ENCODE measurements at regions not wholly inside any gene's neighbourhood (a gene's known extent, or its start where the extent isn't known, plus 50 kb on each side); places are given as distances from the start of the nearest gene placed in this dataset.
A peak's percentile ranks its signal among the peaks of the same experiment; 100 is the strongest.
"Not testable (repeated sequence)": the region's sequence is repeated elsewhere in the genome, so short reads cannot be mapped to it uniquely, and the experiment has no call there.

DNA sequence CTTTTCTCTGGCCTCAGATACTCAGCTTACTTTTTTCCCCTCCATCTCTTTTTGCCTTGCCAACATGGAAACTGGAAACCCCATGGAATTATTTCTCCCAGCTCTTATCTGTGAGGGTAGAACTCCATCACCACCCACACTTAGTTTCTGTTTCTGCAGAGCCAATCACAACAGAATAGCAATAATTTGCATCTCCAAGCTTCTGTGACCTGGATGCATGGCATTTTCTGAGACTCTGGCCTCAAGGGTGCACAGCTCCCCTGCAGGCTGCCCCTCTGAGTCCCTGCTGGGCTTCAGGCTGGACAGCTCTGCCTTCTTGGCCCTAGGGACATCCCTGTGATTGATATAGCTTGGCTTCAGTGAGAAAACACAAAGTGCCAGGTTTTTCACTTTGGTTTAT, 316.5 kb upstream of the FZD8 start:
- DNase-seq, result not testable (repeated sequence)

DNA sequence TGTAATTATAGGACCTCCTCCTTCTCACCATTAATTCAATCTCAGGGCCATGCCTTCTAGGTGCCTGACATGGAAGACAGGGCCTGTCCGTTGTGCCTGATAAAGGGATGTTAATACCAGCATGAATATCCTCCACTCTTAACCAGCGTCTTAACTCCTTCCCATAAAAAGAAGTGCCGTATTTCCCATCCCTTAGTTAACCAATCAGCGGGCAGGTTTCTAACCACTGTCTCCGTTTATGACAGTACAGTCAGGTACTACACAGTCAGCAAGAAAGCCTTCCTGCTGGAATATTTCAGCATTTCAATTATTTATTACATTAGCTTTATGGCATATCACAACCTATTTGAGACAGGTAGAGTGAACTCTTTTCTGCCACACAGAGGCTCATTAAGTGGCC, 308.6 kb upstream of the FZD8 start:
- DNase-seq, result no peak

DNA sequence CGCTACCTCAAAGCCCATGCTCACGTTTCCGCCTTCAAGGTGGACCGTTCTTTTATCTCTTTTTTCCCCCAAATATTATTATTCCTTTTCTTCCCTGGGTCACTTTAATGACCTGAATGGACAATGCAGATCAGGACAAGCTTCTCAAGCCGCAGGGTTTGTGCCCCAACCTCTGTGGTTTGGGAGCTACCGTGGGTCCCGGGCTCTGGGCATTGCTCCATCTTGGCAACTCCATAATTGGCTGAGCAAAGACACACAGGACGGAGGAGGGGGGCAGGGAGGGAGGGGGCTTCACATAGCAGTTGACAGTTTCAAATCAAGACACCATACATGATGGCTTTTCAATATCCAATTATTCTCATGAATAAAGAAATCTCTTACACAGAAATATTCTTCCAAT, 308.1 kb upstream of the FZD8 start:
- no peak for DNase-seq

DNA sequence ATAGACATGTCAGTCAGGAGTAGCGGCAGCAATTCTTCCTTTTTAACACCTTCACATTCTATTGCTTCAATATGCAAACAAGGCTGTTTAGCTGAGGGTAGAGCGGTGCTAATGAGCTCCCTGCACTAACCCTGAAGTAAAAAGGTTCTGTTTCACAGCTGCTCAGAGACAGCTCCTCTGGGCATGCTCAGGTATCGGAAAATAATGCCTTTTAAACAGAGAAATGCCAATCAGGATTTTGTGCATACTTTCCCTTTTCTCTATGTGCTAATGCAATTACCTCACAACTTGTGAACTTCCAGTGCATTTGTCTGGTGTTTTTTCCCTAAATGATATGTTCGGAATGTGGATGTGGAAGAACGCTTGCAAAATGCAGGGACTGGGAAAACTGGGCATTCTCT, 307.7 kb upstream of the FZD8 start:
- DNase-seq, result no peak

DNA sequence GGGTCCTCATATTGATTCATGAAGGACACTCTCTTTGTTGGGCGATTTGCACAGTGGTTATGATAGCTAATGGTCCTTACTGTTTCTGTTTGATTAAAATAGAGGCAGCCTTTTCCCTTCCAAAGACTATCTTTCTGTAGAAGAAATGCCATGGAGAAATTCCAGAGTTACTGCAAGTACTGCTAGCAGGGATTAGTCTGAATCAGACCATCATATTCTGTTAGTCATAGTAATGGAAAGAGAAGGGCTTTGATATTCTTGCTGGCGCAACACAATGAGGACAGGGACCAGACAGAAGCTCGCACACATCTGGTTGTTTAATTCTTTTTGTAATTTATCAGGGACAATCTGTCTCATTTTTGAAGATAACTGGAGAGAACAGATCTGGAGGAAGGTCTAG, 304.5 kb upstream of the FZD8 start:
- no peak for DNase-seq

DNA sequence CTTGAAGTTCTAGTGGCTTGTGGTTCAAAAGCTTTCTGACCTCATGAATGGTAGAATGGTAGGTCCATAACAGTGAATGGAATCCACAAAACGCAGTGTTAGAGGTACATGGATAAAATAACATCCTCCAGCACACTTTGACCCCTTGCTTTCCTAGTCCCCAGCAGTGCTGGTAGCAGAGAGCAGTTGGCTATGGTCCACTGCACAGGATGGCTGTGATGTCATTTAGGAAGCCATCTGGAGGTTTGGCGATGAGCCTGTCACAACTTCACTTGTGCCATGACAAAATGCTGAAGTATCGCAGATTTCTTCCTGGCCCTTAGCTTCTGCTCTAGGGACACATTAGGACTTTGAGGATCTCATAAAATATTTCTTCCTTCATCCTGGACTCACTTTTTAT, 300.0 kb upstream of the FZD8 start:
- no peak for DNase-seq

DNA sequence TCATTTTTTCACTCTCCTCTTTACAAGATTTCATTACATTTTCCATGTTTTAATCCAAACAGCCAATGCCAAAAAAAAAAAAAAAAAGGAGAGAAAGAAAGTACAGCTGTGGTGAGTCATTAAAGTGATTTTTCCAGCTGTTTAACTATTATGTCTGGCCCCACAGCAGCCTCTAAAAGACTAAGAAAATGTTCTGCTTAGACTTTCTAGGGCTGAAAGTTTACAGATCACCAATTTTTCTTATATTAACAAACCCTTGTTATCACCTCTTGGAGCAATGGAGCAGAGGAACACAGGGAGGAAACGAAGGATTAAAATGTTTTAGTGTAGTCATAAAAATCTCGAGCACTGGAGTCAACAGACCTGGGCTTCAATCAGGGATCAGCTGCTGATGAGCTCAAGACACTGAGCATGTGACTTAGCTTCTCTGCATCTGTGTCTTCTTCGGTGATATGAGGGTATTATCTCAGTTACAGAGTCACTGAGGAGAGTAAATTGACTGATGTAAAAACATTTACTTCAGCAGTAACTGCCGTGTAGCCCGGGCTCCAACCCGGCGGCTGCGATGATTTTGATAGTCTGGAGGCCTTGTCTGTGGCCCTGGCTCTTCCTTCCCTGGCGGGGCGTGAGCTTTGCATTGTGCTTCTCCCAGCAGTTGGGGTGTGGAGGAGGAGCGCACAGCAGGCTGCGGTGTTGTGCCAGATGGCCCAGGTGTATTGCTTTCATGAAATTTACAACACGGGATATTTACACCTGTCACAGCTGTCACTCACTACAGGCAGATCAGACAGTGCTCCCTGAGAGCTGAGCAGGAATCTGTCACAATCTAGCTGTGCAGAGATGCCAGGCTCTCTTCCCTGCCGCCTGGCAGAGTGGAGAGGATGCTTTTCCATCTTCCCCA, 298.3 kb upstream of the FZD8 start:
- peak; percentile 60 for DNase-seq

DNA sequence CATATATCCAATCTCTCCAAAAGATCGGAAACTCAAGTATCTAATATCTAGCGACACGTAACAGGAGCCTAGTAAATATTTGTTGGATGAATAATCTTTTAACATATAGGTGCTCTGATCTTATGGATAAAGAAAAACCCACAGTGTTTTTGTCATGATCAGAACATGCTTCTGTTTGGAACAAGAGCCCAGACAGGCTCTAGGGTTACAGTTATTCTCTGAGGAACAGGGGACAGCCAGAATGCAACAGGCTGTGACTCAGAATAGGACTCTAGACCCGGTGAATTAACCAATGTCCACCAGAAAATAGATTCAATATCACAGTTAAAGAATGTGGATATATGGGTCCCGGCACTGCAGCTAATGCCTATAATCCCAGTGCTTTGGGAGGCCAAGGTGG, 296.1 kb upstream of the FZD8 start:
- DNase-seq, result no peak

DNA sequence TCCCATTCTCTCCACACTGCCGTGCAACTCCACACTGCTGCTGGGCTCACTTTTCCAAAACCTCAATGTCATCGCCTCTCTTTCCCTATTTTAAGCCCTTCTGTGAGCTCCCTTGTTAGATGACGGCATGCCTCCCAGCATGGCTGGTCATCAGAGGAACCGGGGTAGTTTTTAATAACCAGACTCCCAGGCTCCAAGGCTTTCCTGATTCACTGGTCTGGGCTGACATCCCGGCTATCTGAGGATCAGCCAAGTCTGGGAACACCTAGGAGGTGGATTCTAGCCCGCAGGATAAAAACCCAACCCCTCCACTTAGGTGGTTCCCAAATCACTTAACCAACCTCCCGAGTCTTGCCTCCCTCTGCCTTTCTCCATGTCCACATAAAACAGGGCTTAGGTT, 295.4 kb upstream of the FZD8 start:
- peak; percentile 76 for DNase-seq

DNA sequence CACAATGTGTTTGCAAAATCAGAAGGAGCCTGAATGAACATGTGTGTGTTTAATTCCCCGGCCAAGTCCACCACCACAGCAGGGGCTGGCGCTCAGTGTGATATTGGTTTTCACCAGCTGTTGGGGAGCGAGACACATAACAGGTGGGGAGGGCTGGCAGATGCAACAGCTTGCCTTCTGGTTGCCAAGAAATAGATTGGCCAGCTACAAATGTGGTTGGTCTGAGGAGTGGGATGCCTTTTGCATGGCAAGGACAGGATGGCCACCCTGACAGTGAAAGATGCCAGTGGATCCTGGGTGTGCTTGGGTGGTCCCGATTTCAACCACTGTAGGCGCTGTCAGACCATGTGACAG, 292.5 kb upstream of the FZD8 start:
- DNase-seq, result peak; percentile 84

DNA sequence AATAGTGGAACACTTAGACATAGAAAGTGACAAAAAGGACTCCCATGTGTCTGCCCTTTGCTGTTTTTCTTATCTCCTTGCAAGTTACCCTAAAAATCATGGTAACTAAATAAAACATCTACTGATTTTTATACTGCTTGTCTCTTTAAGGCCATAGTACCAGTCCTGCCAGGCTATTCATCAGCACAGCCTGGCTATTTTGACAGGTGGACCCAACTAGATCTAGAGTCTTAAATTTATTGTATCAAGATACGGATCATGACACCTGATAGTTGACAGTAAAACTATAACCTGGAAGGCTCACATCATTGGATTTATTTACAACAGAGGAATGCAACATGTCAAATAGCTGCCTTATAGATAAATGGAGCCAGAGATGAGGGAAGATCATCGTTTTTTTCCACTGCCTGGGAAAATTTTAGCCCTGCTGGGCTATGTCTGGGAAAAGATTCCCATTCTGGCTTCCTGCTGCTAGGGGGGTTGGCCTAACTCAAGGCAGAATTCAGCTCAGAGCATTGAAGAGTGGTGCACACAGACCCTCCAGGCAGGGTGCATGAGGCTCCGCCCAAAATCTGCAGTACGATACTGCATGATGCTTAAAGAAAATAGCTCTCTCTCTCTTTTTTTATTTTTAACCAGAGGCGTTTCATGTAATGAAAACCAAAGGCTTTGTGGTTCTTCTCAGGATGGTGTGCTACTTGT, 292.0 kb upstream of the FZD8 start:
- no peak for DNase-seq

DNA sequence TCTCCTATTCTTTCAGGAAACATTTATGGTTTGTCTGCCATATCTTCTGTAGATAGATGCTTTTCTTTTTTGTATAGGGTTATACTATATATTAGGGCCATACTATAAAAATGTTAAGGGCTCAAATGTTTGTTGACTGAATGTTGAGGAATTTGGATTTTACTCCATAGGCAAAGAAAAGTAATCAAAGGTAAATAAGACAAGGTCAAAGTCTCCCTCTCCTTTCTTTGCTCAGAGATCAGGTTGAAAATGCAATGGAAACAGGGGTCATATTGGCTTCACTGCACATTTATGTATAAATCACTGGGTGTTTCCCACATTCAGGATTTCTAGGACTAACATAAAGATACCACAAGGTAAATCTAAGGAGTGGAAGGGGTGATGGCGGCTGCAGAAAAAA, 291.4 kb upstream of the FZD8 start:
- DNase-seq, result no peak

DNA sequence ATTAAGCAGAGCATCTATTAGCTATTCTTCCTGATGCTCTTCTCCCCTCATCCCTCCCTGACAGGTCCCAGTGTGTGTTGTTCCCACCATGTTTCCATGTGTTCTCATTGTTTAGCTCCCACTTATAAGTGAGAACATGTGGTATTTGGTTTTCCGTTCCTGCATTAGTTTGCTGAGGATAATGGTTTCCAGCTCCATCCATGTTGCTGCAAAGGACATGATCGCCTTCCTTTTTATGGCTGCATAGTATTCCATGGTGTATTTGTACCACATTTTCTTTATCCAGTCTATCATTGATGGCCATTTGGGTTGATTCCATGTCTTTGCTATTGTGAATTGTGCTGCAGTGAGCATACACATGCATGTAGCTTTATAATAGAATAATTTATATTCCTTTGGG, 287.9 kb upstream of the FZD8 start:
- not testable (repeated sequence) for DNase-seq

DNA sequence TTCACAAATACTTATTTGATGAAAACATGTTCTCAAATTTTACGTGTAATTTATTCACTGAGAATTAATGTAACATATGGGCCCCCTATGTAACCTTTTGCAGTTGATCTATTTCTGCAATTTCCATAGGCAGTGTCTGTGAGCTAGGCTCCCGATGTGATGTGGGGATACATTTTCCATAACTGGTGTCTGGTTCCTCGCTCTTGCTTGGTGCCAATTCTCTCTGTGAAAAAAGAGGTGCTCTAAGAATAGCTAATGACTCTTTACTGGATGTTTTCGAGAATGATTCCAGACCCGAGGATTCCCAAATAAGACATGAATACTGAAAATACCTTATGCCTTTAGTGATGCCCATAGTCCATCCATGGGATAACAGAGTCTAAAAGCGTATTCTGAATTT, 286.7 kb upstream of the FZD8 start:
- DNase-seq, result peak; percentile 62

DNA sequence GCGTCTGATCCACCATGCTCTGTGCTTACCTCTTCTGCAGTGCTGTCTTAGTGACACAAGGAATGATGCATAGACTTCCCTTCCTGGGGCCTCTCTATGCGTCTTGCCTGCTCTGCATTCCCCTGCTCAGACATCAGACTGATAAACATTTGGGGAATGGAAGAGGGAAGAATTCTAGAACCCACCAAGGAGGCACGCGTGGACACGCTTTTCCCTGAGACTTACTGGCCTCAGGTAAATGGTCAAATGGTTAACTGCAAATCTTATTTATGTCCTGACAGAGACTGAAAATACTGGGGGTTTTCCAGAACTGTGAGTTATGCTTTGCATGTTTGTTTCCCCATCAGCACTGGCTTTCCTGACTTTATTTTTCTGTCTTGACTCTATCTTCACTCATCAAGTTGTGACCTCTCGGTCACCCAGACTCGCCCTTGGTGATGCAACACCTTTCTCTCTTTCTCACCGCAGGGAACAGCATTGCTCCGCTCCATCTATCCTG, 285.9 kb upstream of the FZD8 start:
- no peak for DNase-seq

DNA sequence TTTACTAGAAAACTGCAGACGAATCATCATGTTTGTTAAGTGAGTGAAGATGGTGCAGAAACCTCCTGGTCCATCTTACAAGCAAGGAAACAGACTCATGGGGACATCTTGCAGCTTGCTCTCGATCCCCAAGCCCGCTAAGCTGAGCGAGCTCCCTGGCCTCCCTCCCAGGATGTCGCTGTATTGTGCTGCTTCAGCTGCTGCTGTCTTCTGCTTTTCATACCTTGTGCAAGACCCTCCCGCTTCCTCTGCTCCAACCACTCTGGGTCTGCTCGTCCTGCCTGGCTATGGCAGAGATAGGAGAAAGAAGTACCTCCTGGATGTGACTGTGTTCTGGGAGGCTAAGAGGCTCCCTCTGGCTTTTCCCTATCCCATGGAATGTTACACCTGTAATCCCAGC, 285.2 kb upstream of the FZD8 start:
- peak; percentile 48 for DNase-seq

DNA sequence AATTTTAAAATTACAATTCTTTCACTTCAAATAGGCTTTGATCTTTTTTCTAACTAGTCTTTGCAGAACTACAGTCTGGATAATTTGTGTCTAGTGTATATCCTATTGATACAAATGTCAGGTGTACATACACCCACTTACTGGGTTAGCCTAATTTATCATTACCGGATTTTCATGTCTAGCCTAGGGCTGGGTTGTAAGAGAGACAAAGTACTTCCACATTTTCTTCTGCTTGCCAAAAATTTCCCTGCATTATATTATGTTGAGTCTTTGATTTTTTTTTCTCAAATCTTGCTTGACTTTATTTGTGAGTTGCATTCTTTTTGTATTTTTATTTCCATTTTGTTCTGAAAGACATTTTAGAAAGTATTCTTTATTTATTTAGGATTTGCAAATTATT, 284.8 kb upstream of the FZD8 start:
- no peak for DNase-seq

DNA sequence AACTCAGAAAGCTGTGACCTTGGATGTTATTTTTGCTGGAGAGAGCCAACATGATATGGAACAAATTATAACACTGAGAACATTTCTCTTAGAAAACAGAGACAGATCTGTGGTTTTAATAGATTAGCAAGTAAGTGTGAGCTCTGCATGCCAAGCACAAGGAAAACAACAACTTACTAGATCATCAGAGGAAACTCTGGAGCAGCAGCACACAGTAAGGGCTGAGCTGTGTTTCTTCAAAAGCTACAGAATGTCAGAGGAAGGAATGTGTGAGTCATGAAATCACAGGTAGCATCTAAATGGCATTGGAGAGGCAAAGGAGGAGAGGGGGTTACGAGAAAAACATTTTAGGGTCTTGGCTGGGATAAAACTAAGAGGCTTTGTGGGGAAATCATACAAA, 283.4 kb upstream of the FZD8 start:
- DNase-seq, result no peak

DNA sequence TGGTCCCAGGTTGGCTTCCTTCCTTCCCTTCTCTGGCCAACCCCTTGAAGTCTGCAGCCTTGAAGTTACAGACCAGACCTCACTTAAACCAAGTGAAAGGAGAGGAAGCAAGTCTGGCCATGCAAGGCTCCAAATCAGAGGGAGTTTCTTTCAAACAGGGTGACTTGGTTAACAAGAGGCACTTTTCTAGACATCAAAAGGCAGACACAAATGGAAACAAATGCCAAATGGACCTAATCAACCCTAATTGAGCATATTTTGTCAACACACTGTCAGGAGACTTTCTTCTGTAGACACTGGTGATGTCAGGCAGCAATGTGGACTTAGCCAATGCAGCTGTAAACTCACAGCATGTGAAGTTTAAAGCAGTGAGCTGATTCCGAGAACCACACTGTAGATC, 282.7 kb upstream of the FZD8 start:
- DNase-seq, result no peak

DNA sequence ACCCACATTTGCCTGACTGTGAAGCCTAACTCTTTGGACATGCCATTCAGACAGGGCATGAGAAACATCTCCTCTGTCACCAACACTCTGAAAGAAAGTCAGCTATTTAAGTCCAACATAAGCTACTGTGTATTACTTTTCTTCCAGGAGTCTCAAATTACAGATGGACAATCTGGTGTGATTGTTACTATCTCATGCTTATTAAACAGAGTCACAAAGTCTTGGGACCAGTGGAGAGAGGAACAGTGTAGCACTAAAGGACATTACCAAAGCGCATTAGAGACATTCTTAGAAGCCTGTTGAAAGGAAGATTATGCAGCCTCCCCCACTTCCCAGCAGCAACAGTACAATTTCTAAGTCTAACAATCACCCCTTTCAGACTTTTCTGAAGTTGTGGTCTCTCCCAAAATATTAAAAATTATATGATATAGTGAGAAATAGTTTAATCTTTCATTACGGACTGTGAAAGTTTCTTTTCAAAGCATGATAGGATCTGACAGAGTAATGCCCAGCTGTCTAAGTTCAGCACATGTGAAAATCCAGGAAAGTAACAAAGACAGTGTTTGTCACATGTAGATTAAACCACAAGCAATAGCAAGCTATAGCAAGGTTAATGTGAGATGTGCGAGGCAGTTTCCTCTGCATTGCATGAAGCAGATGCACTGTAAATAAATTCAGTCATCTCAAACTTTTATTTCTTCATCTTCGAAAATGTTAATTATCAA, 280.9 kb upstream of the FZD8 start:
- DNase-seq, result no peak

DNA sequence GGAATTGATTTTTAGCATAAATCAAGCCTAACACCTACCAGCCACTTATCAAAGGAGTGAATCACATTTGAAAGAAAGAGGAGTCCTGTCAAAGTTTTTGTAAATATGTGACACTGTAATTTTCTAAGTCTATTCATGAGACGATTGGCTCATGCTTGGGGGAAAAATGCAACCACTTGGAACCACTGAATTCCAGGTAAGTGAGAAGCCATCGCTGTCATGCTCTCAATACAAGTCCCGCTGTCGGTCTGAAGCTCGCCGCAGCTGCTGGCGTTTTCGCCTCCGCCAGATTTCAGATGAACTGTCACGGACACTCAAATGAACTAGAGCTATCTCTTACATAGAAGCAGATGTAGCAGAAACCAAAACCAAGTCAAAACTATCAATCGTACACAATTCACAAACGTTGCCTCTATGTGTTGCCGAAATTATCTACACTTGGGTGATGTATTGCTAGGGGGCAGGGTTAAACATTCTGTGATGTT, 279.8 kb upstream of the FZD8 start:
- no peak for DNase-seq

DNA sequence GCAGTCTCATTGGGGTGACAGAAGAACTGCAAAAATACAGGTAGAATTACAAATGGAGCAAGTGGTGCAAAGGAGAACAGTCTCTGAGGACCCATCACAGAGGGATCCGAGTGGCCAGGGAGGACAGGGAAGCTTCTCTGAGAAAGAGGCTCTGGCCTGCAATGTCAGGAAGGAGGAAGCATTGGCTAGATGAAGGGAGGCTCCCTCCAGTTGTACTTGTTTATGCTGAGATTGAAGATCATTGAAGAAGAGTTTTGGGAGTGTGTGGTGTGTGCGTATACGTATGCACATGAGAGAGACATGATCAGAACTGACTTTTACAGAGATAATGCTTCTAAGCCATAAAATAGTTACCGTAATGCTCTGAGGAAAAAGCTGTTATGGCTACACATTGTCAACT, 274.7 kb upstream of the FZD8 start:
- no peak for DNase-seq

DNA sequence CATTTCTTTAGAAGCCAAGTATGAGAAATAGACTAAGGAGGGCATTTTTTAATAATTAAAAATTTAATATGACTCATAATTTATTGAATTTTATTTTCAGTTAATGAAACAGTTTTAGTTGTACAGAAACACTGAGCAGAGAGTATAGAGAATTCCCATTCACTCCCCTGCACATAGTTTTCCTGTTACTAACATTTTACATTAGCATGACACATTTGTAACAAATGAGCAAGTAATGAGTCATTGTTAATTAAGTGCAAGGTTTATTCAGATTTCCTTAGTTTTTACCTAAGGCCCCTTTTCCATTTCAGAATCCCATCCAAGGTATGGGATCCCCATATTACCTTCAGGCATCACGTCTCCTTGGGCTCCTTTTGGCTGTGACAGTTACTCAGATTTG, 271.5 kb upstream of the FZD8 start:
- no peak for DNase-seq
